HG03095 (cell line): ENCODE measurements at regions not wholly inside any gene's neighbourhood (a gene's known extent, or its start where the extent isn't known, plus 50 kb on each side); places are given as distances from the start of the nearest gene placed in this dataset.

Source experiments
- ATAC-seq: cut with Tn5 transposase; IDR thresholded peaks from one replicate; pipeline ENCODE4 v1.9.1; 2021; ENCODE audit warnings: moderate library complexity; ENCODE audit not compliant: unreplicated experiment

GRCh38 chr16:50469744-50470321, 78.4 kb upstream of the NKD1 start:
- ATAC-seq, result no peak

- ATAC-seq, result no peak
Measured at GRCh38 chr16:50469121-50469743, 79.0 kb upstream of the NKD1 start.

GRCh38 chr16:50468749-50469078, 79.5 kb upstream of the NKD1 start:
- ATAC-seq, result no peak

GRCh38 chr16:50467943-50468748, 80.0 kb upstream of the NKD1 start:
- ATAC-seq, result no peak

DNA sequence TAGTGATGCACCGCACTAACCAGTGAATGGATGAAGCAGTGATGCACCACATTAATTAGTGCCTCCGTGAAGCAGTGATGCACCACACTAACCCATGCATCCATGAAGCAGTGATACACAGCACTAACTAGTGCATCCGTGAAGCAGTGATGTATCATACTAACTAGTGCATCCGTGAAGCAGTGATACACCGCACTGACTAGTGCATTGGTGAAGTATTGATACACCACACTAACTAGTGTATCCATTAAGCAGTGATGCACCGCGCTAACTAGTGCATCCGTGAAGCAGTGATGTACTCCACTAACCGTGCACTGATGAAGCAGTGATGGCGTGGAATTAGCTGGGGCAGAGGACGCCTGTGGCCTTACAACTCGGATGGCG, 80.6 kb upstream of the NKD1 start:
- no peak for ATAC-seq

- ATAC-seq, result no peak
Measured at GRCh38 chr16:50466170-50466569, 82.0 kb upstream of the NKD1 start.

- no peak for ATAC-seq
Measured at GRCh38 chr16:50464325-50465290, 83.6 kb upstream of the NKD1 start.

DNA sequence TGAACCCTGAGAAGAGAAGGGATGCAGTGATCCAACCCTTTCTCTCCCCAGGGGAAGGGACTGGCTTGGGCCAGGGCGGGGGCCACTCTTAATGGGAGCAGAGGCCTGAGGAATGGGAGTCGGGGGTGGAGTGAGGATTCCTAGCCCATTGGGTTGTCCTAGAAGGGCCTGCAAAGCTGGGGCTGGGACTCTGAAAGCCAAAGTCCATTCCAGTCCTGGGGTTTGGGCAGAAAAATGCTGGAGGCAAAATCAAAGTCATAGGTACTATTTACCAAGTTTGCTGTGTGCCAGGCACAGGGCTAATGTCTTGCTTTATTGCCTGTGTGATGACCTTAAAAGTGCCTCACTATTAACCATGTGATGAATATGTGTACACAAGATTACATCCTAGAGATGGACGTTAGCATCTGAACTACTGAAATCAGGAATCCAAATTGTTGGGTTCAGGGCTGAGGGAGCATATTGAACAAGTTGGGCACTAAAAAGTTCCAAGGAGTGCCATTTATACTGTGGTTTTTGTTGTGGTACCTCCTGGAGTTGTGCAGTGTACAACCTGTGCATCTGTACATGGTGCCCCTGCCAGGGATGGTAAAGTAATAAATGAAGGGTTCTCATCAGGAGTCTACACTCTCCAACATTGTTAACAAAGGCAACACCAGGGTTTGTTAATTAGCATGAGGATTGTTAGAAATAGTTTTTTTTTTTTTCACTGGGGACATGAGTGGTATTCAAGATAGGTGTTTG, 84.4 kb upstream of the NKD1 start:
- ATAC-seq, result no peak

DNA sequence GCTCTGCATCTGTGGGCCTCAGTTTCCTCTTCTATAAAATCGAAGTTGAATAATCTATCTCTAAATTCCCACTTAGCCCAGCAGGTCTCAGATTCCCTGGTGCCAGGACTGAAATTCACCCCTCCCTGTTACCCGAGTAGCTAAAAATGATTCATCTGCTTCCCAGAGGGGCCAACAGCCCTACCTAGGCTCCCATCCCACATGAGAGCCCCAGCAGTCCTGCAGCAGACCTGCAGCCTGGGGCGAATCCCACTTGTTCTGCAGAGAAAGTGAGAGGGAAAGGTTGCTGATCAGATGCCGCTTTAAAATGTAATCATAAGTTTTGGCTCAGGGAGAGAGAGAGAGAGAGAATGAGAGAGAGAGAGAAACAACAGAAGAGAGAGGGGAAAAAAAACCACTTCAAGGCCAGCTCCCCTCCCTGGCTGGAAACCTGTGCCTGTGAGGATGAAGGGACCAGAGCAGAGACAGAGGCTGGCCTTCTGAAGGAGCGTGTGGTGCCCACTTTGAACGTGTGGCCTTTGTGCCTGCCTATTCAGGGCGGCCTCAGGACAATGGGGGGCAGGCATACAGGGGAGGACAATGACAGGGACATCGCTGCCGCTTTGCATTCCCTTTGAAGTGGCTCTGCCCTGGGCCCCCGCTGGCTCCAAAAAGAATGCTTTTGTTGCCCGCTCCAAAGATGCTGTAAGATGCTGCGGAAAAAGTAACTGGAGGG, 85.2 kb upstream of the NKD1 start:
- ATAC-seq, result no peak

DNA sequence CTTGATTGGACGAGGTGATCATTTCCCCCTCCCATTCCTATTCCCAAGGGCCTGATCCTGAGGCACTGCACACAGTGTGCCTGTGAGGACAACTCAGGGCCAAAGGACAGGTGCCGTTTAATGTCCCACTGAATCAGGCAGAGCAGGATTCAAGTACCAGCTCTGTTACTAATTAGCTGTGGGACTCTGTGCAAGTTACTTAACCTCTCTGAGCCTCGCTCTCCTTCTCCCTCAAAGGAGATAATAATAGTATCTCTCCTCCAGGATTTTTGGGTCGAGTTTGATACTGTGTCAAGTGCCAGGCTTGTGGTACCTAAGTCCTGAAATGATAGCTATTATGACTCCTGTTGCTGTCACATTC, 86.8 kb upstream of the NKD1 start:
- ATAC-seq, result no peak

- ATAC-seq, result no peak
Measured at GRCh38 chr16:50460538-50461399, 87.4 kb upstream of the NKD1 start.

GRCh38 chr16:50459496-50460080, 88.6 kb upstream of the NKD1 start:
- ATAC-seq, result no peak

DNA sequence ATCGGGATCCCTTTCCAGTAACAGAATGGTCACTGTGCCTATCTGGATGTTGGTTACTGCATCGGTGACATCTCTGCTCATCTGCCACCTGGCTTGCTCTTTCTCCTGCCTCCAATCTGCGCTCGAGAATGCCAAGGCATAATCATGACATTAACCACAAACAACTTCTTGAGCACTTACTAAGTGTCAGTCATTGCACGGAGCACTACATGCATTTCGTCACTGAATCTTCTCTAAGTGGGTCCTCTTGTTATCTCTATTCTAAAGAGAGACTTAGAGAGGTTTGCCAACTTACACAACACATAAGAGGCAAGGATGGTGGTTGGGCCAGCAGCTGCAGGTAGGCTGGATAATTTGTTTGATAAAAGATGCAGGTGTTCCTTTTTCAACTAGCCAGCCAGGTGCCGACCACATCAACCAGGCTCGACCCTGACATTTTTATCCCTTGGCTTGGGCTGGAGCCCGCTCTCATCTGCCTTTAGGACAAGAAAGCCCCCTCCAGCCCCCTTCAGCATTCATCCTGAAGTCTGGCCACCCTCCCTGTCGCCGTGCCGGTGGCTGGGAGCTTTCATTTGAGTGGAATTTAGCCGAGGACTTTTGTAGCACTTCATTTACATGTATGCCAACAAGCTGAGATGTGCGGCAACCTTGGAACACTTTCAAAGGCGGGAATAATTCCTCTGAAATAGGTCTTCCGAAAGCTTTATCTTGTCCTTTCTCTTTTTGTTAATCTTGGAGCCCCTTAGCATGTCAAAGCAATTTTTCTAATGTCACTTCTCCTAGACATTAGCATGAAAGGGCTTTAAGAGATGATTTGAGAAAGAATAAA, 89.3 kb upstream of the NKD1 start:
- no peak for ATAC-seq

DNA sequence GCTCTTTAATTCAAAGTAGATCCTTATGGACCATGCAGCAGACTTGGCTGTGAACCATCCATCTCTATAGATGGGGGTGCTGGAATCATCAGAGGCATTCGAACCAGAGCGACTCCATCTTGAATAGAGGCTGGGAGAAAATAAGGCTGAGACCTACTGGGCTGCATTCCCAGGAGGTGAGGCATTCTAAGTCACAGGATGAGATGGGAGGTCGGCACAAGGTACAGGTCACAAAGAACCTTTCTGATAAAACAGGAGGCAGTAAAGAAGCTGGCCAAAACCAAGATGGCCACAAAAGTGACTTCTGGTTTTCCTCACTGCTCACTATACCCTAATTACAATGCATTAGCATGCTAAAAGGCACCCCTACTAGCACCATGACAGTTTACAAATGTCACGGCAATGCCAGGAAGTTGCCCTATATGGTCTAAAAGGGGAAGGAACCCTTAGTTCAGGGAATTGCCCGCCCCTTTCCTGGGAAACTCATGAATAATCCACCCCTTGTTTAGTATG, 89.2 kb upstream of the BRD7 start:
- no peak for ATAC-seq

- ATAC-seq, result no peak
Measured at GRCh38 chr16:50457423-50457822, 88.6 kb upstream of the BRD7 start.

GRCh38 chr16:50455288-50455845, 86.6 kb upstream of the BRD7 start:
- ATAC-seq, result no peak

DNA sequence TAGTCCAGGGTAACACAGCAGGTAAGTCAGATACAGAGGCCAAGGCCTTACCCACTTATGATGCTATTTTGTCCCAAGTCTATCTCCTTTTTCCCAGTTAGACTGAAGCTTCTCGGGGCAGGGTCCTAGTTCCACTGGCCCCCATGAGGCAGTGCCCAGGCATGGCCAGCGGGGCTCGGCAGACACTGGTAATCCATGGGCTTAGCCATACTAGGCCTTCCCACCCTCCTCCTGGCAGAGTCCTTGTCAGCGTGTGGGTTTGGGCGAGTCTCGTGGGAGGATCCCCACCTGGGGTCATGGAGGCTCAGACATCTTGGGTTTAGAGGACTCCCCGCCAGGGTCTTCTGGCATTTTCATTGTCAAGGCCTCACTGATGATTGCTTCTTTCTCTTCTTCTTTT, 84.7 kb upstream of the BRD7 start:
- no peak for ATAC-seq
